A549 (cell line): ENCODE measurements at regions not wholly inside any gene's neighbourhood (a gene's known extent, or its start where the extent isn't known, plus 50 kb on each side); places are given as distances from the start of the nearest gene placed in this dataset.

Experiments
- BHLHE40 ChIP-seq: IDR thresholded peaks from 2 replicates; pipeline ENCODE4 v1.6.1; 2012; ENCODE audit warnings: low read depth, low read length, inconsistent platforms
- ESRRA ChIP-seq: fragments of 150-350 bp; IDR thresholded peaks from 2 replicates; pipeline ENCODE4 v1.6.1; 2014; ENCODE audit warnings: mild to moderate bottlenecking, low read length, borderline replicate concordance
- NPAS2 ChIP-seq: fragments of 250-450 bp; sonication (Bioruptor Pico); IDR thresholded peaks from 2 replicates; pipeline ENCODE4 v1.8.0; 2022; ENCODE audit warnings: mild to moderate bottlenecking, moderate library complexity, borderline replicate concordance
- POLR2A ChIP-seq: IDR thresholded peaks from 2 replicates; pipeline ENCODE4 v1.6.1; 2012; ENCODE audit warnings: mild to moderate bottlenecking, low read length
- TF ChIP-seq, protein P1 (sequence below): fragments of >200 bp; sonication (Bioruptor Twin); formaldehyde crosslinking; IDR thresholded peaks from 3 replicates; pipeline ENCODE4 v1.5.1; 2016

GRCh38 chr1:5480906-5481305 lies 511.3 kb downstream of the NPHP4 start:
- TF ChIP-seq, protein P1, sequence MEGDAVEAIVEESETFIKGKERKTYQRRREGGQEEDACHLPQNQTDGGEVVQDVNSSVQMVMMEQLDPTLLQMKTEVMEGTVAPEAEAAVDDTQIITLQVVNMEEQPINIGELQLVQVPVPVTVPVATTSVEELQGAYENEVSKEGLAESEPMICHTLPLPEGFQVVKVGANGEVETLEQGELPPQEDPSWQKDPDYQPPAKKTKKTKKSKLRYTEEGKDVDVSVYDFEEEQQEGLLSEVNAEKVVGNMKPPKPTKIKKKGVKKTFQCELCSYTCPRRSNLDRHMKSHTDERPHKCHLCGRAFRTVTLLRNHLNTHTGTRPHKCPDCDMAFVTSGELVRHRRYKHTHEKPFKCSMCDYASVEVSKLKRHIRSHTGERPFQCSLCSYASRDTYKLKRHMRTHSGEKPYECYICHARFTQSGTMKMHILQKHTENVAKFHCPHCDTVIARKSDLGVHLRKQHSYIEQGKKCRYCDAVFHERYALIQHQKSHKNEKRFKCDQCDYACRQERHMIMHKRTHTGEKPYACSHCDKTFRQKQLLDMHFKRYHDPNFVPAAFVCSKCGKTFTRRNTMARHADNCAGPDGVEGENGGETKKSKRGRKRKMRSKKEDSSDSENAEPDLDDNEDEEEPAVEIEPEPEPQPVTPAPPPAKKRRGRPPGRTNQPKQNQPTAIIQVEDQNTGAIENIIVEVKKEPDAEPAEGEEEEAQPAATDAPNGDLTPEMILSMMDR, result no peak
- TF ChIP-seq BHLHE40 (no peak), POLR2A (no peak), ESRRA (no peak), NPAS2 (CRISPR knock-in tag) (no peak)
